ENCODE measurements at regions not wholly inside any gene's neighbourhood (a gene's known extent, or its start where the extent isn't known, plus 50 kb on each side); places are given as distances from the start of the nearest gene placed in this dataset.

GRCh38 chr4:10898072-10898471, 213.5 kb upstream of the CLNK start:
- TF ChIP-seq CBFB (CRISPR knock-in tag; IDR thresholded peaks at IDR 0.05; ENCODE audit: low read depth) (no peak), ZNF138 (CRISPR knock-in tag; conservative IDR thresholded peaks at IDR 0.05) (no peak), CREB1 (CRISPR knock-in tag; IDR thresholded peaks at IDR 0.05) (no peak), ZNF263 (CRISPR knock-in tag; IDR thresholded peaks at IDR 0.05; ENCODE audit: low read depth) (no peak), CTCF (IDR thresholded peaks at IDR 0.05) (no peak), MAX (CRISPR knock-in tag; IDR thresholded peaks at IDR 0.05) (no peak), E2F1 (CRISPR knock-in tag; IDR thresholded peaks at IDR 0.05) (no peak), USF1 (CRISPR knock-in tag; IDR thresholded peaks at IDR 0.05) (no peak), RELA (CRISPR knock-in tag; IDR thresholded peaks at IDR 0.05; ENCODE audit: borderline replicate concordance) (no peak), ETV6 (CRISPR knock-in tag; IDR thresholded peaks at IDR 0.05) (no peak), CDX4 (CRISPR knock-in tag; IDR thresholded peaks at IDR 0.05; ENCODE audit: borderline replicate concordance) (no peak)
